DND-41 (cell line): ENCODE measurements at regions not wholly inside any gene's neighbourhood (a gene's known extent, or its start where the extent isn't known, plus 50 kb on each side); places are given as distances from the start of the nearest gene placed in this dataset.

Experiments
- EZH2 ChIP-seq: IDR thresholded peaks from 3 replicates; pipeline ENCODE4 v1.6.1; 2012; ENCODE audit warnings: borderline replicate concordance, low read depth, mild to moderate bottlenecking, moderate library complexity, low read length, inconsistent platforms; ENCODE audit not compliant: severe bottlenecking
- TF ChIP-seq, protein P1 (sequence below): IDR thresholded peaks from 2 replicates; pipeline ENCODE4 v1.5.1; 2012; ENCODE audit warnings: borderline replicate concordance, low read length, moderate library complexity, mild to moderate bottlenecking; ENCODE audit not compliant: poor library complexity, severe bottlenecking; ENCODE audit errors: extremely low read depth

DNA sequence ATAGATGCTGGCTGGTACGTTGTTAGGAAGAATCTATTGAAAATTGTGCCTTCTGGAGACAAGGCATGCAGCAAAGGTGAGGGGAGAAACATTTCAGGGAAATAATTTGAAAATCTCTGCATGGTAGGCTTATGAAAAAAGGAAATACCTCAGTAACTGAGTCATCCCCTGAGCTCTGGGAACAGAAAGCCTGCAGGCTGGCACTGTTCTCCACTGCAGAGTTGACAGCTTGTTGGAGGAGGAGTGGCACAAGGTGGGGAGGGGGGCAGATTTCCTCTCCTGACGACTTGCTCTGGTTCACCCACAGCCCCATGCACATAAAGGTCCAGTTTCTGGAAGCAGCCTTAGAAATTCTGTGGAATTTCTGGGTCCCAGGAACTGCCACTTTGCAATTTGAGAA, 179.4 kb downstream of the ABHD5 start:
- TF ChIP-seq, protein P1, sequence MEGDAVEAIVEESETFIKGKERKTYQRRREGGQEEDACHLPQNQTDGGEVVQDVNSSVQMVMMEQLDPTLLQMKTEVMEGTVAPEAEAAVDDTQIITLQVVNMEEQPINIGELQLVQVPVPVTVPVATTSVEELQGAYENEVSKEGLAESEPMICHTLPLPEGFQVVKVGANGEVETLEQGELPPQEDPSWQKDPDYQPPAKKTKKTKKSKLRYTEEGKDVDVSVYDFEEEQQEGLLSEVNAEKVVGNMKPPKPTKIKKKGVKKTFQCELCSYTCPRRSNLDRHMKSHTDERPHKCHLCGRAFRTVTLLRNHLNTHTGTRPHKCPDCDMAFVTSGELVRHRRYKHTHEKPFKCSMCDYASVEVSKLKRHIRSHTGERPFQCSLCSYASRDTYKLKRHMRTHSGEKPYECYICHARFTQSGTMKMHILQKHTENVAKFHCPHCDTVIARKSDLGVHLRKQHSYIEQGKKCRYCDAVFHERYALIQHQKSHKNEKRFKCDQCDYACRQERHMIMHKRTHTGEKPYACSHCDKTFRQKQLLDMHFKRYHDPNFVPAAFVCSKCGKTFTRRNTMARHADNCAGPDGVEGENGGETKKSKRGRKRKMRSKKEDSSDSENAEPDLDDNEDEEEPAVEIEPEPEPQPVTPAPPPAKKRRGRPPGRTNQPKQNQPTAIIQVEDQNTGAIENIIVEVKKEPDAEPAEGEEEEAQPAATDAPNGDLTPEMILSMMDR, result no peak
- TF ChIP-seq EZH2, result no peak
